IPS-NIHi7 (cell line): ENCODE measurements at regions not wholly inside any gene's neighbourhood (a gene's known extent, or its start where the extent isn't known, plus 50 kb on each side); places are given as distances from the start of the nearest gene placed in this dataset.

Experiments
- DNase-seq: peaks from one replicate; pipeline ENCODE4 v3.0.0; 2012; ENCODE audit warnings: mixed read lengths; ENCODE audit errors: extremely low spot score

- no peak for DNase-seq
These were observed 277.0 kb upstream of the MTPN start for GRCh38 chr7:136254148-136254547.

GRCh38 chr7:136251826-136252225, 274.7 kb upstream of the MTPN start:
- DNase-seq = no peak

GRCh38 chr7:136247211-136247610, 270.1 kb upstream of the MTPN start:
- DNase-seq = no peak

- no peak for DNase-seq
These were observed 268.3 kb upstream of the MTPN start for GRCh38 chr7:136245327-136246004.

DNA sequence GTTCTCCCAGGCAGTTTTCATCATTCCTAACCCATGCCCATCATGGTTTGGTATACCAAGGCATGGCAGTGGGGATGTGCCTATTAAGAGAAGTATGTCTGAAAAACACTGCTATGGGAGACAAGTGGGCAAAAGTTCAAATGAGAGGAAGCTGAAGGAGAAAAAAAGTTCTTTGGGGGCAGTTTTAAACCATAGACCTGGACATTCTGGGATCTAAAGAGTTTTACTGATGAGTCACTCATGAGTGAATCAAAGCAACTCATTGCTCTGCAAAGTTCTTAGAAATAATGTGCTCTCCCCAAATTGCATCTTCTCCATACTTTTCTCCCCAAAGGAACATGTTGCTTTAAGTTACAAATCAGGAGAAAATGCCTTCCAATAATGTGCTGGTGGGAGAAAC, 256.9 kb upstream of the MTPN start:
- DNase-seq = no peak

DNA sequence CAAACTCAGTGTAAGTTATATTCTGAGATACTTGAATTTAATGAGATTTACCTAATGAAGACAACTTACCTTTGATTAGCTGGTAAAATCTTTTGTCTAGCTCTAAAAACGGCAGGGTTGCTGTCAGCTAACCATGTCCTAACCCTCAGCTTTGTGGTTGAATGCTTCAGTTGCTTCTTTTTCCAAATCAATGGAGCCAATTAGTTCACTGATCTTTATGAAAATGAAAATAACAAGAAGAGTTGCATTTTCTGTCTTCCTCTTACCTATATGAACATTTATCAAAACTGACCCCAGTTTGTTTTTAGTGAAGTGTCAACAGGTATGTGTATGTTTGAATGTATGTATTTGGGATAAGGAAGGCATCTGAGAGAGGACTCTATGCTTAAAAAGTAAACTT, 253.1 kb upstream of the MTPN start:
- no peak for DNase-seq

DNA sequence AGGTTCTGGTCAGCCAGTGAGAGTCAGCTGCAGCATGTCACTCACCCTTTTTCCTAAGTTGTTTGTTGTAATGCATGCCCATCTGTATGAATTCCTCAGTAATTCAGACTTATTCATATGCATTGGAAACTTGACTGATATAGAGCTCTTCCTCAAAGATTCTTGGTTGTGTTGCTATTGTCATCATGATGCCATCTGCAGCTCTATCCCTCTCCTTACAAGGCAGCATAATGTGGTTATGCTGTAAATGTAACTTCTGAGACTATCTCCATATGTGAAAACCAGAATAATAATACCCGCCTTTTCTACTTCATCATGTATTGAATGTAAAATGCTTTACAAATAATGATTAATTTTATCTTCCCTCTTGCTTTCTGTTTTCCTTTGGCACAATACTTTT, 252.6 kb upstream of the MTPN start:
- no peak for DNase-seq

DNA sequence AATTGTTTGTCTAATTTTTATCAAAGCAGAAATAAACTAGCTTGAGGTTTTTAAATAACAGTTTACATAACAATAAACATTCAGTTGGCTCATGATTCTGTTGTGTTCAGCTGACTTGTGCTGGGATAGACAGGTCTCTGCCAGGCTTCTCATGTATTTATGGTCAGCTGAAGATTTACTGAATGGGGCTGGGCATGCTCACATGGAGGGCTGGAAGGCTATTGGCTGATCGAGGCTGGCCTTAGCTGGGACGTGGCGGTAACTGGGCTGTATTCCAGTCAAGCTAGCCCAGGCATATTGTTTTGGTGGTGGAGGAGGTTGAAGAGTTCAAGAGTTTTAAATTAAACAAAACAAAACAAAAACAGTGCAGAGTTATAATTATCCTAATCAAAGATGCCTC, 251.0 kb upstream of the MTPN start:
- DNase-seq = no peak

DNA sequence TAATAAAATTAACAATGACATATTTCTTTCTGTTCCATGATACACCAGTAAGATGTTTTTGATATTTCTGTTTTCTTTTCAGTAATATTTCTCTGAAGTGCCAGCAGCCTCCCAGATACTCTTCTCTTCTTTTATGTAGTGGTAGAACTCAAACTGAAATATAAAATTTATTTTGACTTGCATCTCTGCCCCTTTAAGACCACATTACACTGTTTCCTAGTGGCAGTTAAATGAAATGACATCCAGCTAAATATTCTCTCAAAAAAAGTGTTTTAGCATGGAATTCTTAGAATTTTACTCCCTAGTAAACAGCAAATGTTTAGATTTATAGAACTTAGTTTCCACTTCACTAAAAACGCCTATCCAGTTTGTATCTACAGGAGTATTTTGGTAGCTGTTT, 237.2 kb upstream of the MTPN start:
- no peak for DNase-seq

DNA sequence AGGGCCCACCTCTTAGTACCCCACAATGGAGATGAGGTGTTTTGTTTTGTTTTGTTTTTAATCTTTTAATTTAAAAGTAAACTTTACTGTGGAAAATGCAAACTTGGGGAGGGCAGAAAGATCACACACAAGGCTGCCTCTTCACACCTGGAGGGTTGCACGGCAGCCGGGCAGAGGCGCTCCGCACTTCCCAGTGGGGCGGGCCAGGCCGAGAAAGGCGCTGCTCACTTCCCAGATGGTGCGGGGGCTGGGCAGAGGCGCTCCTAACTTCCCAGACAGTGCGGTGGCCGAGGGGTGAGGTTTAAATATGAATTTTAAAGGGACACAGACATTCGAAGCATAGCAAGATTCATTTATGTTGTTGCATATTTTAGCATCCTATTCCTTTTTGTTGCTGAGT, 235.9 kb upstream of the MTPN start:
- DNase-seq = no peak

DNA sequence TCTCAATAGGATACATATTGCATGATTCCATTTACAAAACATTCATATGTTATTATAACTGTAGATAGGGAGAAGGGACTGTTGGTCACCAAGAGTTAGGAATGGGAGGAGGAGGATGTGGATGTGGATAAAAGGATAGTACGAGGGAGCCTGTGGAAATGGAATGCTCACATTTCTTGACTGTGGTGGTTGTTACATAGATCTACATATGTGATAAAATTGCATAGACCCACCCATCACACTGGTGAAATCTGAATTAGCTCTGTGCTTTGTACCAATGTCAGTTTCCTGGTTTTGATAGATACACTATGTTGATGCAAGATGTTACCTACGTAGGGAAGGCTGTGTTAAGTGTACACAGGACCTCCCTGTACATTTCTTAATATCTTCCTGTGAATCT, 233.5 kb upstream of the MTPN start:
- no peak for DNase-seq

DNA sequence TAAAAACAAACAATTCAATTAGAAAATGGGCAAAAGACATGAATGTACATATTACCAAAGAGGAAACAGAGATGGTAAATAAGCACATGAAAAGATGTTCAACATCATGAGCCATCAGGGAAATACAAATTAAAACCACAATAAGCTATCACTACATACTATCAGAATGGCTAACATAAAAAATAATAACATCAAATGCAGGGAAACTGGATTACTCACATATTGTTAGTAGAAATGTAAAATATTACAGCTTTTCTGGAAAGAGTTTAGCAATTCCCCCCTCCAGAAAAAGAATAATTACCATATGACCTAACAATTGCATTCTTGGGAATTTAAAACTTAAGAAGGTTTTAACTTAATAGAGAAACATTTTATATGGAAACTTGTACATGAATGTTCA, 232.9 kb upstream of the MTPN start:
- DNase-seq = no peak

- DNase-seq = no peak
These were observed 228.8 kb upstream of the MTPN start for GRCh38 chr7:136205956-136206355.

GRCh38 chr7:136198168-136198567, 221.0 kb upstream of the MTPN start:
- DNase-seq = no peak

DNA sequence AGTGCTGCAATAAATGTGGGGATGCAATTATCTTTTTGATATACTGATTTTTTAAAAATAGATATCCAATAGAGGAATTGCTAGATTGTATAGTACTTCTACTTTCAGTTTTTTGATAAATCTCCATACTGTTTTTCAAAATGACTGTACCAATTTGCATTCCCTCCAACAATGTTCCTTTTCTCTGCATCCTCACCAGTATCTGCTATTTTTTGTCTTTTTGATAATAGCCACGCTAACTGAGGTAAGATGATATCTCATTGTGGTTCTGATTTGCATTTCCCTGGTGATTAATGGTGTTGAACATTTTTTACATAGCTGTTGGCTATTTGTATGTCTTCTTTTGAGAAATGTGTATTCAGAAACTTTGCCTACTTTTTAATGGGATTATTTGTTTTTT, 217.7 kb upstream of the MTPN start:
- no peak for DNase-seq

DNA sequence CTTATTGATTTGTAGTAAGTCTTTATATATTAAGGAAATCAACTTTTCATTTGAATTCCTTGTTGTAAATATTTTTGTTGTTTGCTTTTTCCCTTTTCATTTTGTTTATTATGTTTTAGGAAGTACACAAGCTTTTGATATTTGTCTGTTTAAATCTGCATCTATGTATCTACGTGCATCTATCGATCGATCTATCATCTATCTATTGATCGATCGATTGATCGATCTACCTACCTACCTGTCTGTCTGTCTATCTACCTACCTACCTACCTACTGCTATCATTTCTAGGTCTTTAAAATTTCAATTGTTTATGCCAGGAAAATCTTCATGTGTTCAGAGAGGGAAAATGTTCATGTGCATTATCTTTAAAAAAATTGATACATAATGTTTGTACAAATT, 216.8 kb upstream of the MTPN start:
- no peak for DNase-seq

GRCh38 chr7:136189506-136189998, 212.4 kb upstream of the MTPN start:
- DNase-seq = no peak

DNA sequence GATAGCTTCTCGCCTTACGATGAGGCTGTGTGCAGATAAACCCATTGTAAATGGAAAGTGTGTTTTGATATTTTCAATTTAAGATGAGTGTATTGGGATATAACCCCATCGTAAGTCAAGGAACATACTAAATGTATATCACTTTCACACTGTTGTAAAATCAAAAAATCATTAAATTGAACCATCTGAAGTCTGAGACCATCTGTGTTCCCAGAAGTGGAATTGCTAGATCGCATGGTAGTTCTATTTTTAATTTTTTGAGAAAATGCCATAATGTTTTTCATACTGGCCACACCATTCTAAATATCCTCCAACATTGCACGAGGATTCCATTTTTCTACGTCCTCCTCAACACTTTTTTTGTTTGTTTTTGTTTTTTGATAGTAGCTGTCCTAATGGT, 209.1 kb upstream of the MTPN start:
- DNase-seq = no peak

DNA sequence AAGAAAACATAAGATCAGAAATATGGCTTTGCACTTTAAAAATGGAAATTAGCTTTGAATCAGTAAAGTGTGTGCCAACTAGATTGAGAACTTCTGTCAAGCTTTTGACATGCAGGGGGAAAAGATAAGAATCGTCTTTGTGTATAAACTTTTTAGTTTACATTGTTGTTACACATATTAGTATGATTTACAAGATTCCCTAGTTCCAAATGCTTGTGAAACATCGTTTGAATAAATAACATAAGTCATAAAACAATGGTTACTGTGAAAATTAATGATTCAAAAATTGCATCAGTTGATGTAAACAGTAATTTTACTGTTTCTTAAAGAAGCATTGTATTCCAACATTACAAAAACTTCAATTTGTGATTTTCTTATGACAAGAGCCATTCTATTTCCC, 207.6 kb upstream of the MTPN start:
- DNase-seq = no peak

DNA sequence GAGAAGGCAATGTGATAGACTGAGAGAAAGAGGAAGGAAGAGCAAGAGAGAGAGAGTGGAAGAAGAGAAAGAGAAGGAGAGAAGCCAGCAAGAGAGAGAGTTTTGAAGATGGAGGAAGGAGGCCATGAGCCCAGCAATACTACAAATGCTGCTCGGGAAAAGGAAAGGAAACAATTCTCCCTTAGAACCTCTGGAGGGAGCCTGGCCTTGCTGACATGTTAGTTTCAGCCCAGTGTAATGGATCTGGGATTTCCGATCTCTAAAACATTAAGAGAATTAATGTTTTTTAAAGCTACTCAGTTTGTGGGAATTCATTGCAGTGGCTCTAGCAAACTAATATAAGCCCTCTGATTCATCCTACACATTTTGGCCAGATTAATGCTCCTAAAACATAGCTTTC, 206.8 kb upstream of the MTPN start:
- DNase-seq = peak; percentile 38

- no peak for DNase-seq
These were observed 203.8 kb upstream of the MTPN start for GRCh38 chr7:136180984-136181383.

DNA sequence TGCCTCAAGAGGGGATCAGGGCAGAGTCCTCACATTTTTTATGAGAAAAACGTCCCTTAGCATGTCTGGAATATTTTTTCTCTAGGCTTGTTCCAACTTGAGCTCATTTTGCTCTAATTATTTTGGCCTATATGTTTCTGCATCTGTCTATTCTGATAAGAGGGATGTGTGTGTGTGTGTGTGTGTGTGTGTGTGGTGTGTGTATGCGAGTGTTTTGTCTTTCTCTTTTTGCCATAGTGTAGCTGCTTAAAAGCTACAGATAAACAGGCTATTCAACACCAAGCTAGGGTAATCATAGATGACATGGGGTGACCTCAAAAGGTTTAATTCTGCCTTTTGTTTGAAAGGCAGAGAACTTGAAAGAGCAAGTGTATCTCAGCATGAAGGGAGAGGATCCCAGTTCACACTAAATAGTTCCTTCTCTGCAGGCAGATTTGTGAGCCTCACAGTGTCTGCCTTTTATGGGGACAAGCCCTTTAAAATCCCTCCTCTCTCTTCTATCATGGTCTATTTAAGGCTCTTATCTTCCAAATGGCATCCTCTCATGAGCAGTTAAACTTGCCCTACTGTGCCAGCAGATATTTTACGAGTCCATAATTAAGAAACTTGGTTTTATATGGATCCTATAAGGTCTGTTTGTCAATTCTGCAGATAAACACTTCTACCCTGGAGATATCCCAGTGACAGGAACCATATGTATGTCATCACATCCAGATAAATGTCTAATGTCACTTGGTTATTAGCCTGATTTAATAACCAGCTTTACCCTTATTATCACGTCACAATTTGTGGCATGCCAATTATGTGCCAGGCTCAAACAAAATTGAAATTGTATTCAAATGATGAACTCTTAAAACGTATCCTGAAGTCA, 202.9 kb upstream of the MTPN start:
- DNase-seq = no peak

DNA sequence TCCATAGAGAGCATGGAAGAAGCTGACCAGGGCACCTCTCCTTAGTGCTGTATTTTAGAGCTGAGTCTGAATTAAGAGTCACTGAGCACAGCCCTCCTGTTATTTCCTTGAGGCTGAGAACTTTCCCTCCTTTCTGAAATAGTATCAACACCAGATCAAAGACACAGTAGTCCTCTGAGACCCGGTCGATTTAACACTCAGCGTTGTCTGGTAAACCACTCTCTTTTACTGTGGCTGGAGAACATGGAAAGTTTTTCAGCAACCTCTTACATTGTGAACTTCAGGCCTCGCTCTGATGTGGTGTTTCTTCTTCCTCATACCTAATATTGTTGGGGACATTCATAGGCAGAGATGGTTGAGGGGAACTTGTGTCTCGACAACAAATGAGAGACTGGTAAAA, 202.0 kb upstream of the MTPN start:
- DNase-seq = no peak
